ENCODE measurements at regions not wholly inside any gene's neighbourhood (a gene's known extent, or its start where the extent isn't known, plus 50 kb on each side); places are given as distances from the start of the nearest gene placed in this dataset.

DNA sequence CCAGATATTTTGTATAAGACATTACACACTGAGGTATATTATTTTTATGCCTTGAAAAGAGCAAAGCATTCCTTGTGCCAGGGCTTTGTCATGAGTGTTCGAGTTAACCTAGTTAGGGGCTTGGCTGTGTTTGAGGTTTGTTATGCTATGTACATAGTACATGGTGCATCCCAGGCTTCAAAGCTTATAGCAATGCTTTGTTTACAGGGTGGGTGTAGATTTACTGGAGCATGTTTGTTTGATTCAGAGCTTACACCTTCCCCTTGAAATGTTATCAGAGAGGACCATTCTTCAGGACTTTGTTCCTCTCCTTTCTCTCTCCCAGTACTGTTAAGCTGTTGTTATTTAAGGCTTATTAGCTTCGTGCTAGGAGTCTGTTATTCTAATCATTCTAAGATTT is 738.7 kb upstream of the LRRTM4 start (continued):
- TF ChIP-seq, protein P1, sequence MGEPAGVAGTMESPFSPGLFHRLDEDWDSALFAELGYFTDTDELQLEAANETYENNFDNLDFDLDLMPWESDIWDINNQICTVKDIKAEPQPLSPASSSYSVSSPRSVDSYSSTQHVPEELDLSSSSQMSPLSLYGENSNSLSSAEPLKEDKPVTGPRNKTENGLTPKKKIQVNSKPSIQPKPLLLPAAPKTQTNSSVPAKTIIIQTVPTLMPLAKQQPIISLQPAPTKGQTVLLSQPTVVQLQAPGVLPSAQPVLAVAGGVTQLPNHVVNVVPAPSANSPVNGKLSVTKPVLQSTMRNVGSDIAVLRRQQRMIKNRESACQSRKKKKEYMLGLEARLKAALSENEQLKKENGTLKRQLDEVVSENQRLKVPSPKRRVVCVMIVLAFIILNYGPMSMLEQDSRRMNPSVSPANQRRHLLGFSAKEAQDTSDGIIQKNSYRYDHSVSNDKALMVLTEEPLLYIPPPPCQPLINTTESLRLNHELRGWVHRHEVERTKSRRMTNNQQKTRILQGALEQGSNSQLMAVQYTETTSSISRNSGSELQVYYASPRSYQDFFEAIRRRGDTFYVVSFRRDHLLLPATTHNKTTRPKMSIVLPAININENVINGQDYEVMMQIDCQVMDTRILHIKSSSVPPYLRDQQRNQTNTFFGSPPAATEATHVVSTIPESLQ (CRISPR knock-in tag; conservative IDR thresholded peaks at IDR 0.05) = no peak
- TF ChIP-seq FOXK1 (CRISPR knock-in tag; IDR thresholded peaks at IDR 0.05; ENCODE audit: borderline replicate concordance, low read depth) (peak; percentile 90; the same call in 1 of the 2 replicates), NFYC (CRISPR knock-in tag; IDR thresholded peaks at IDR 0.05) (no peak), ATAD3A (CRISPR knock-in tag; IDR thresholded peaks at IDR 0.05) (no peak), ZNF382 (CRISPR knock-in tag; IDR thresholded peaks at IDR 0.05; ENCODE audit: borderline replicate concordance) (no peak), THAP11 (CRISPR knock-in tag; IDR thresholded peaks at IDR 0.05) (peak; percentile 67), FOXM1 (CRISPR knock-in tag; IDR thresholded peaks at IDR 0.05) (no peak), ZNF543 (CRISPR knock-in tag; IDR thresholded peaks at IDR 0.05) (no peak), ZNF337 (CRISPR knock-in tag; IDR thresholded peaks at IDR 0.05; ENCODE audit: borderline replicate concordance, low read depth) (no peak), TEAD3 (CRISPR knock-in tag; optimal IDR thresholded peaks at IDR 0.05; ENCODE audit: borderline replicate concordance) (peak; percentile 94), GTF3A (CRISPR knock-in tag; conservative IDR thresholded peaks at IDR 0.05) (no peak), ZNF549 (CRISPR knock-in tag; IDR thresholded peaks at IDR 0.05) (no peak), ARNTL (CRISPR knock-in tag; IDR thresholded peaks at IDR 0.05) (no peak), ZNF788 (CRISPR knock-in tag; IDR thresholded peaks at IDR 0.05; ENCODE audit: borderline replicate concordance) (no peak), TBL1XR1 (IDR thresholded peaks at IDR 0.05; ENCODE audit: borderline replicate concordance, low read length, partially characterized antibody) (no peak), CBX5 (CRISPR knock-in tag; IDR thresholded peaks at IDR 0.05; ENCODE audit: borderline replicate concordance) (no peak), ZNF468 (CRISPR knock-in tag; IDR thresholded peaks at IDR 0.05) (no peak), GATAD1 (CRISPR knock-in tag; IDR thresholded peaks at IDR 0.05) (peak; percentile 43; the same call in 1 of the 2 replicates)
- TF ChIP-seq, protein P2, sequence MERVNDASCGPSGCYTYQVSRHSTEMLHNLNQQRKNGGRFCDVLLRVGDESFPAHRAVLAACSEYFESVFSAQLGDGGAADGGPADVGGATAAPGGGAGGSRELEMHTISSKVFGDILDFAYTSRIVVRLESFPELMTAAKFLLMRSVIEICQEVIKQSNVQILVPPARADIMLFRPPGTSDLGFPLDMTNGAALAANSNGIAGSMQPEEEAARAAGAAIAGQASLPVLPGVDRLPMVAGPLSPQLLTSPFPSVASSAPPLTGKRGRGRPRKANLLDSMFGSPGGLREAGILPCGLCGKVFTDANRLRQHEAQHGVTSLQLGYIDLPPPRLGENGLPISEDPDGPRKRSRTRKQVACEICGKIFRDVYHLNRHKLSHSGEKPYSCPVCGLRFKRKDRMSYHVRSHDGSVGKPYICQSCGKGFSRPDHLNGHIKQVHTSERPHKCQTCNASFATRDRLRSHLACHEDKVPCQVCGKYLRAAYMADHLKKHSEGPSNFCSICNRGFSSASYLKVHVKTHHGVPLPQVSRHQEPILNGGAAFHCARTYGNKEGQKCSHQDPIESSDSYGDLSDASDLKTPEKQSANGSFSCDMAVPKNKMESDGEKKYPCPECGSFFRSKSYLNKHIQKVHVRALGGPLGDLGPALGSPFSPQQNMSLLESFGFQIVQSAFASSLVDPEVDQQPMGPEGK (CRISPR knock-in tag; IDR thresholded peaks at IDR 0.05) = peak; percentile 60
- TF ChIP-seq, protein P3, sequence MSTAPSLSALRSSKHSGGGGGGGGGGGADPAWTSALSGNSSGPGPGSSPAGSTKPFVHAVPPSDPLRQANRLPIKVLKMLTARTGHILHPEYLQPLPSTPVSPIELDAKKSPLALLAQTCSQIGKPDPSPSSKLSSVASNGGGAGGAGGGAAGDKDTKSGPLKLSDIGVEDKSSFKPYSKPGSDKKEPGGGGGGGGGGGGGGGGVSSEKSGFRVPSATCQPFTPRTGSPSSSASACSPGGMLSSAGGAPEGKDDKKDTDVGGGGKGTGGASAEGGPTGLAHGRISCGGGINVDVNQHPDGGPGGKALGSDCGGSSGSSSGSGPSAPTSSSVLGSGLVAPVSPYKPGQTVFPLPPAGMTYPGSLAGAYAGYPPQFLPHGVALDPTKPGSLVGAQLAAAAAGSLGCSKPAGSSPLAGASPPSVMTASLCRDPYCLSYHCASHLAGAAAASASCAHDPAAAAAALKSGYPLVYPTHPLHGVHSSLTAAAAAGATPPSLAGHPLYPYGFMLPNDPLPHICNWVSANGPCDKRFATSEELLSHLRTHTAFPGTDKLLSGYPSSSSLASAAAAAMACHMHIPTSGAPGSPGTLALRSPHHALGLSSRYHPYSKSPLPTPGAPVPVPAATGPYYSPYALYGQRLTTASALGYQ (CRISPR knock-in tag; IDR thresholded peaks at IDR 0.05) = peak; percentile 93
- TF ChIP-seq, protein P4, sequence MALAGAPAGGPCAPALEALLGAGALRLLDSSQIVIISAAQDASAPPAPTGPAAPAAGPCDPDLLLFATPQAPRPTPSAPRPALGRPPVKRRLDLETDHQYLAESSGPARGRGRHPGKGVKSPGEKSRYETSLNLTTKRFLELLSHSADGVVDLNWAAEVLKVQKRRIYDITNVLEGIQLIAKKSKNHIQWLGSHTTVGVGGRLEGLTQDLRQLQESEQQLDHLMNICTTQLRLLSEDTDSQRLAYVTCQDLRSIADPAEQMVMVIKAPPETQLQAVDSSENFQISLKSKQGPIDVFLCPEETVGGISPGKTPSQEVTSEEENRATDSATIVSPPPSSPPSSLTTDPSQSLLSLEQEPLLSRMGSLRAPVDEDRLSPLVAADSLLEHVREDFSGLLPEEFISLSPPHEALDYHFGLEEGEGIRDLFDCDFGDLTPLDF (CRISPR knock-in tag; IDR thresholded peaks at IDR 0.05) = no peak
- TF ChIP-seq, protein P5, sequence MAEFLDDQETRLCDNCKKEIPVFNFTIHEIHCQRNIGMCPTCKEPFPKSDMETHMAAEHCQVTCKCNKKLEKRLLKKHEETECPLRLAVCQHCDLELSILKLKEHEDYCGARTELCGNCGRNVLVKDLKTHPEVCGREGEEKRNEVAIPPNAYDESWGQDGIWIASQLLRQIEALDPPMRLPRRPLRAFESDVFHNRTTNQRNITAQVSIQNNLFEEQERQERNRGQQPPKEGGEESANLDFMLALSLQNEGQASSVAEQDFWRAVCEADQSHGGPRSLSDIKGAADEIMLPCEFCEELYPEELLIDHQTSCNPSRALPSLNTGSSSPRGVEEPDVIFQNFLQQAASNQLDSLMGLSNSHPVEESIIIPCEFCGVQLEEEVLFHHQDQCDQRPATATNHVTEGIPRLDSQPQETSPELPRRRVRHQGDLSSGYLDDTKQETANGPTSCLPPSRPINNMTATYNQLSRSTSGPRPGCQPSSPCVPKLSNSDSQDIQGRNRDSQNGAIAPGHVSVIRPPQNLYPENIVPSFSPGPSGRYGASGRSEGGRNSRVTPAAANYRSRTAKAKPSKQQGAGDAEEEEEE (CRISPR knock-in tag; IDR thresholded peaks at IDR 0.05; ENCODE audit: borderline replicate concordance) = no peak
- TF ChIP-seq, protein P6, sequence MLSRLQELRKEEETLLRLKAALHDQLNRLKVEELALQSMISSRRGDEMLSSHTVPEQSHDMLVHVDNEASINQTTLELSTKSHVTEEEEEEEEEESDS (CRISPR knock-in tag; IDR thresholded peaks at IDR 0.05; ENCODE audit: borderline replicate concordance) = no peak

Data from HepG2 (cell line).